GM12873 (cell line): ENCODE measurements at regions not wholly inside any gene's neighbourhood (a gene's known extent, or its start where the extent isn't known, plus 50 kb on each side); places are given as distances from the start of the nearest gene placed in this dataset.

Source experiments
- CTCF ChIP-seq: IDR thresholded peaks from 2 replicates; pipeline ENCODE4 v1.5.1; 2012; ENCODE audit warnings: low read depth, mild to moderate bottlenecking, moderate library complexity, low read length, control low read depth; ENCODE audit not compliant: insufficient read depth; ENCODE audit errors: missing control alignments

- TF ChIP-seq CTCF = no peak
Measured at GRCh38 chr5:158430798-158431167, 571.8 kb upstream of the CLINT1 start.

- no peak for TF ChIP-seq CTCF
Measured at GRCh38 chr5:158430166-158430797, 571.3 kb upstream of the CLINT1 start.

- TF ChIP-seq CTCF = no peak
Measured at GRCh38 chr5:158429564-158429963, 570.6 kb upstream of the CLINT1 start.

GRCh38 chr5:158423623-158424200, 564.8 kb upstream of the CLINT1 start:
- TF ChIP-seq CTCF = no peak

- TF ChIP-seq CTCF = no peak
Measured at GRCh38 chr5:158422653-158423515, 563.9 kb upstream of the CLINT1 start.

- TF ChIP-seq CTCF = no peak
Measured at GRCh38 chr5:158421319-158421718, 562.4 kb upstream of the CLINT1 start.

GRCh38 chr5:158419186-158419585, 560.2 kb upstream of the CLINT1 start:
- no peak for TF ChIP-seq CTCF
